A673 (cell line): ENCODE measurements at regions not wholly inside any gene's neighbourhood (a gene's known extent, or its start where the extent isn't known, plus 50 kb on each side); places are given as distances from the start of the nearest gene placed in this dataset.

Experiments
- CTCF ChIP-seq: fragments of 300-800, 200-600 bp; sonication (generic); conservative IDR thresholded peaks from 2 replicates; pipeline ENCODE4 v1.5.1; 2017; ENCODE audit warnings: low read depth, mild to moderate bottlenecking, antibody characterized with exemption, low read length, moderate library complexity, mixed read lengths
- EZH2 ChIP-seq: fragments of 200-600 bp; sonication (generic); IDR thresholded peaks from 2 replicates; pipeline ENCODE4 v1.6.1; 2017; ENCODE audit warnings: borderline replicate concordance, low read depth, mild to moderate bottlenecking, mixed read lengths, antibody characterized with exemption, low read length; ENCODE audit not compliant: poor library complexity, severe bottlenecking

GRCh38 chr17:14922411-14922810, 342.7 kb downstream of the PMP22 start:
- TF ChIP-seq CTCF (no peak), EZH2 (no peak)
